Stomach (tissue), 4 donors: ENCODE measurements at regions not wholly inside any gene's neighbourhood (a gene's known extent, or its start where the extent isn't known, plus 50 kb on each side); places are given as distances from the start of the nearest gene placed in this dataset.

Experiments
- CTCF ChIP-seq, 7 experiments: fragments of 450-650 bp in 4 of 7; fragments of 200-600 bp in 3 of 7; sonication (generic) in 3 of 7; IDR thresholded peaks; one replicate each; pipeline ENCODE4 v1.5.1; 2016 to 2019; ENCODE audit warnings: antibody characterized with exemption in 7 of 7, control low read depth in 2 of 7, mild to moderate bottlenecking in 1 of 7
- POLR2A ChIP-seq, 4 donors: fragments of 450-650 bp; IDR thresholded peaks; one replicate each; pipeline ENCODE4 v1.6.1; 2016; ENCODE audit warnings: antibody characterized with exemption in 4 of 4, control low read depth in 2 of 4, mild to moderate bottlenecking in 1 of 4, moderate library complexity in 1 of 4

GRCh38 chr2:52452201-52452600 is 1315.4 kb upstream of the CHAC2 start:
- TF ChIP-seq CTCF (IDR thresholded peaks at IDR 0.05): no peak
- TF ChIP-seq POLR2A (IDR thresholded peaks at IDR 0.05): no peak
